Spleen (tissue), 7 donors: ENCODE measurements at regions not wholly inside any gene's neighbourhood (a gene's known extent, or its start where the extent isn't known, plus 50 kb on each side); places are given as distances from the start of the nearest gene placed in this dataset.

Source experiments
- POLR2A ChIP-seq, 3 donors: fragments of 450-650 bp; IDR thresholded peaks; one replicate each; pipeline ENCODE4 v1.5.1; 2017; ENCODE audit warnings: antibody characterized with exemption in 3 of 3, mild to moderate bottlenecking in 1 of 3
- TF ChIP-seq, protein P1 (sequence below), 11 experiments: fragments of 200-600 bp in 7 of 11; fragments of 450-650 bp in 4 of 11; sonication (generic) in 4 of 11; IDR thresholded peaks in 8 of 11; conservative IDR thresholded peaks in 3 of 11; 1 replicate in 7 of 11; 2 replicates in 4 of 11; pipeline versions ENCODE4 v1.4.0 to v1.8.0; 2016 to 2021; ENCODE audit warnings: antibody characterized with exemption in 11 of 11, inconsistent platforms in 4 of 11, mild to moderate bottlenecking in 1 of 11
- donor health status: DM: no; HTN: no; CAD: no; lungs with moderate emphysema.
- donor health status: DM: no; HTN: no; CAD: no.
- donor health status: DM: no; HTN: no; CAD: no.

GRCh38 chr1:170856455-170856854 is 78.9 kb upstream of the MROH9 start:
- TF ChIP-seq, protein P1, sequence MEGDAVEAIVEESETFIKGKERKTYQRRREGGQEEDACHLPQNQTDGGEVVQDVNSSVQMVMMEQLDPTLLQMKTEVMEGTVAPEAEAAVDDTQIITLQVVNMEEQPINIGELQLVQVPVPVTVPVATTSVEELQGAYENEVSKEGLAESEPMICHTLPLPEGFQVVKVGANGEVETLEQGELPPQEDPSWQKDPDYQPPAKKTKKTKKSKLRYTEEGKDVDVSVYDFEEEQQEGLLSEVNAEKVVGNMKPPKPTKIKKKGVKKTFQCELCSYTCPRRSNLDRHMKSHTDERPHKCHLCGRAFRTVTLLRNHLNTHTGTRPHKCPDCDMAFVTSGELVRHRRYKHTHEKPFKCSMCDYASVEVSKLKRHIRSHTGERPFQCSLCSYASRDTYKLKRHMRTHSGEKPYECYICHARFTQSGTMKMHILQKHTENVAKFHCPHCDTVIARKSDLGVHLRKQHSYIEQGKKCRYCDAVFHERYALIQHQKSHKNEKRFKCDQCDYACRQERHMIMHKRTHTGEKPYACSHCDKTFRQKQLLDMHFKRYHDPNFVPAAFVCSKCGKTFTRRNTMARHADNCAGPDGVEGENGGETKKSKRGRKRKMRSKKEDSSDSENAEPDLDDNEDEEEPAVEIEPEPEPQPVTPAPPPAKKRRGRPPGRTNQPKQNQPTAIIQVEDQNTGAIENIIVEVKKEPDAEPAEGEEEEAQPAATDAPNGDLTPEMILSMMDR (IDR thresholded peaks at IDR 0.05 in 8 of 11, conservative IDR thresholded peaks at IDR 0.05 in 3 of 11) = no peak
- no peak for TF ChIP-seq POLR2A (IDR thresholded peaks at IDR 0.05)
